Parathyroid adenoma (tissue), 2 donors: ENCODE measurements at regions not wholly inside any gene's neighbourhood (a gene's known extent, or its start where the extent isn't known, plus 50 kb on each side); places are given as distances from the start of the nearest gene placed in this dataset.

ENCODE experiments used
- H2AFZ ChIP-seq: fragments of 300-600 bp; sonication (generic); one replicate; pipeline ENCODE4 v1.7.0; 2017; ENCODE audit warnings: antibody characterized with exemption, mild to moderate bottlenecking
- H3K27ac ChIP-seq: fragments of 300-600 bp; sonication (generic); one replicate; pipeline ENCODE4 v1.7.0; 2017
- H3K27me3 ChIP-seq: fragments of 300-600 bp; sonication (generic); one replicate; pipeline ENCODE4 v1.7.0; 2017; ENCODE audit warnings: low read length; ENCODE audit not compliant: control insufficient read depth, insufficient read depth
- H3K36me3 ChIP-seq: fragments of 300-600 bp; sonication (generic); one replicate; pipeline ENCODE4 v1.7.0; 2017; ENCODE audit warnings: low read length; ENCODE audit not compliant: control insufficient read depth, insufficient read depth
- H3K4me1 ChIP-seq: fragments of 300-600 bp; sonication (generic); one replicate; pipeline ENCODE4 v1.7.0; 2017; ENCODE audit warnings: control low read depth
- H3K4me2 ChIP-seq: fragments of 300-600 bp; sonication (generic); one replicate; pipeline ENCODE4 v1.7.0; 2017; ENCODE audit warnings: low read length
- H3K4me3 ChIP-seq: fragments of 300-600 bp; sonication (generic); one replicate; pipeline ENCODE4 v1.7.0; 2017; ENCODE audit warnings: low read depth, low read length
- H3K79me2 ChIP-seq: fragments of 300-600 bp; sonication (generic); one replicate; pipeline ENCODE4 v1.7.0; 2017; ENCODE audit warnings: control low read depth
- H3K9ac ChIP-seq: fragments of 300-600 bp; sonication (generic); one replicate; pipeline ENCODE4 v1.7.0; 2017; ENCODE audit warnings: mild to moderate bottlenecking
- H3K9me3 ChIP-seq: fragments of 300-600 bp; sonication (generic); one replicate; pipeline ENCODE4 v1.7.0; 2017; ENCODE audit warnings: low read length; ENCODE audit not compliant: control insufficient read depth
- CTCF ChIP-seq: fragments of 300-600 bp; sonication (generic); IDR thresholded peaks from one replicate; pipeline ENCODE4 v1.7.0; 2017; ENCODE audit warnings: antibody characterized with exemption, mild to moderate bottlenecking
- donor health status: primary hyperparathyroidism.

GRCh38 chr7:42338231-42338915 is 101.4 kb upstream of the GLI3 start:
- Histone ChIP-seq H3K79me2 (no peaks in the 10 kb centered on the region), H3K9me3 (no peaks in the 10 kb centered on the region), H3K27me3 (no peaks in the 10 kb centered on the region), H3K27ac (no peak overlapping the region), H3K4me2 (no peak overlapping the region), H2AFZ (no peak overlapping the region), H3K36me3 (no peaks in the 10 kb centered on the region), H3K9ac (no peak overlapping the region), H3K4me1 (no peaks in the 10 kb centered on the region), H3K4me3 (no peak overlapping the region)
- no peak for TF ChIP-seq CTCF

GRCh38 chr7:42337225-42337905 is 100.4 kb upstream of the GLI3 start:
- Histone ChIP-seq H3K36me3 (no peaks in the 10 kb centered on the region), H3K4me3 (no peak overlapping the region), H3K79me2 (no peaks in the 10 kb centered on the region), H3K9ac (no peak overlapping the region), H3K4me2 (no peak overlapping the region), H2AFZ (no peak overlapping the region), H3K4me1 (no peaks in the 10 kb centered on the region), H3K27ac (no peak overlapping the region), H3K27me3 (no peaks in the 10 kb centered on the region), H3K9me3 (no peaks in the 10 kb centered on the region)
- no peak for TF ChIP-seq CTCF

- Histone ChIP-seq H3K79me2 (no peaks in the 10 kb centered on the region), H3K27me3 (no peaks in the 10 kb centered on the region), H3K36me3 (no peaks in the 10 kb centered on the region), H2AFZ (no peak overlapping the region), H3K4me2 (no peak overlapping the region), H3K9ac (no peak overlapping the region), H3K27ac (no peak overlapping the region), H3K9me3 (no peaks in the 10 kb centered on the region), H3K4me1 (no peaks in the 10 kb centered on the region), H3K4me3 (no peak overlapping the region)
- TF ChIP-seq CTCF: no peak
Observed at GRCh38 chr7:42332605-42333222, 95.7 kb upstream of the GLI3 start.

- no peaks in the 10 kb centered on the region for H3K36me3 ChIP-seq
- H3K9me3 ChIP-seq: no peaks in the 10 kb centered on the region
- no peak overlapping the region for H2AFZ ChIP-seq
- no peak overlapping the region for H3K4me2 ChIP-seq
- no peak overlapping the region for H3K27ac ChIP-seq
- no peak overlapping the region for H3K4me3 ChIP-seq
- TF ChIP-seq CTCF: no peak
- H3K4me1 ChIP-seq: no peaks in the 10 kb centered on the region
- H3K9ac ChIP-seq: no peak overlapping the region
- no peaks in the 10 kb centered on the region for H3K27me3 ChIP-seq
- H3K79me2 ChIP-seq: no peaks in the 10 kb centered on the region
Observed at GRCh38 chr7:42319631-42320030, 82.6 kb upstream of the GLI3 start.
